PC-9 (cell line): ENCODE measurements at regions not wholly inside any gene's neighbourhood (a gene's known extent, or its start where the extent isn't known, plus 50 kb on each side); places are given as distances from the start of the nearest gene placed in this dataset.

Experiments used
- BruUV-seq: library from RNA; stranded (reverse); fragments of 400-500 nt; replicated peaks from 2 replicates; lab custom pipeline; 2021; lab: Mats Ljungman, UMichigan
- CTCF ChIA-PET: fragments of 300-600 bp; sonication (Branson Sonifier 250); formaldehyde crosslinking; loops from one replicate; lab custom pipeline; 2022; ENCODE audit warnings: antibody characterized with exemption; lab: Charles Lee
- POLR2A ChIA-PET: fragments of 300-600 bp; sonication (Branson Sonifier 250); formaldehyde crosslinking; loops from one replicate; lab custom pipeline; 2022; ENCODE audit warnings: antibody characterized with exemption; ENCODE audit not compliant: unreplicated experiment; lab: Charles Lee
- DNase-seq, 2 experiments: peaks; one replicate each; pipeline versions ENCODE4 v3.0.0 to v3.0.0-alpha.2; 2015 to 2022; ENCODE audit warnings: mixed read lengths in 1 of 2
- H2AFZ ChIP-seq: fragments of 200-600 bp; sonication (generic); 2 replicates; pipeline ENCODE4 v1.8.1; 2017; ENCODE audit warnings: antibody characterized with exemption
- H3F3A ChIP-seq: fragments of 200-600 bp; sonication (generic); 2 replicates; pipeline ENCODE4 v1.8.1; 2017; ENCODE audit warnings: antibody characterized with exemption, mild to moderate bottlenecking, low read depth; ENCODE audit not compliant: insufficient read depth
- H3K27ac ChIP-seq: fragments of 200-600 bp; sonication (generic); 2 replicates; pipeline ENCODE4 v1.6.1; 2016; ENCODE audit warnings: mixed run types
- H3K27me3 ChIP-seq: fragments of 200-600 bp; sonication (generic); 2 replicates; pipeline ENCODE4 v1.6.1; 2016; ENCODE audit warnings: low read depth, mixed run types; ENCODE audit not compliant: insufficient read depth
- H3K36me3 ChIP-seq: fragments of 200-600 bp; sonication (generic); 2 replicates; pipeline ENCODE4 v1.6.1; 2016; ENCODE audit warnings: low read depth, mixed run types
- H3K4me1 ChIP-seq: fragments of 200-600 bp; sonication (generic); replicated peaks from 2 replicates; pipeline ENCODE4 v1.6.1; 2016; ENCODE audit warnings: mixed run types; ENCODE audit not compliant: insufficient read depth
- H3K4me2 ChIP-seq: fragments of 200-600 bp; sonication (generic); 2 replicates; pipeline ENCODE4 v1.6.1; 2017; ENCODE audit warnings: mixed run types
- H3K4me3 ChIP-seq: fragments of 200-600 bp; sonication (generic); 2 replicates; pipeline ENCODE4 v1.6.1; 2016; ENCODE audit warnings: mixed run types
- H3K79me2 ChIP-seq: fragments of 200-600 bp; sonication (generic); 2 replicates; pipeline ENCODE4 v1.6.1; 2017; ENCODE audit warnings: low read depth, mixed run types
- H3K9me2 ChIP-seq: fragments of 200-600 bp; sonication (generic); 2 replicates; pipeline ENCODE4 v1.8.1; 2017; ENCODE audit warnings: mild to moderate bottlenecking; ENCODE audit not compliant: insufficient read depth
- H3K9me3 ChIP-seq: fragments of 200-600 bp; sonication (generic); 2 replicates; pipeline ENCODE4 v1.8.1; 2016; ENCODE audit warnings: low read depth; ENCODE audit not compliant: insufficient read depth
- H4K20me1 ChIP-seq: fragments of 200-600 bp; sonication (generic); 2 replicates; pipeline ENCODE4 v1.8.1; 2017; ENCODE audit not compliant: insufficient read depth
- CTCF ChIP-seq: fragments of 200-600 bp; sonication (generic); conservative IDR thresholded peaks from 2 replicates; pipeline ENCODE4 v1.6.1; 2017; ENCODE audit warnings: mixed run types, antibody characterized with exemption, mild to moderate bottlenecking, moderate library complexity
- EZH2 ChIP-seq: fragments of 200-600 bp; sonication (generic); IDR thresholded peaks from 2 replicates; pipeline ENCODE4 v1.8.0; 2017; ENCODE audit warnings: antibody characterized with exemption, low read depth
- intact Hi-C: fragments of 100-400 bp; cut with micrococcal nuclease; formaldehyde crosslinking; loops from one replicate; pipeline ENCODE4 v1.10.0; 2022; ENCODE audit not compliant: unreplicated experiment

- Histone ChIP-seq H3K36me3 (no peaks in the 10 kb centered on the region), H3F3A (no peaks in the 10 kb centered on the region), H3K27ac (no peak overlapping the region), H3K27me3 (no peaks in the 10 kb centered on the region), H4K20me1 (no peaks in the 10 kb centered on the region), H3K4me2 (no peak overlapping the region), H3K9me3 (no peaks in the 10 kb centered on the region), H2AFZ (no peak overlapping the region), H3K4me3 (no peak overlapping the region), H3K79me2 (no peaks in the 10 kb centered on the region), H3K9me2 (no peaks in the 10 kb centered on the region), H3K4me1 (no peaks in the 10 kb centered on the region)
- POLR2A ChIA-PET: no interaction called here
- CTCF ChIA-PET: no interaction called here
- no TSS peak for BruUV-seq
- no peak for DNase-seq
- intact Hi-C loops: no loop called here
- no peak for TF ChIP-seq EZH2
- TF ChIP-seq CTCF: no peak
Observed at GRCh38 chr13:106061781-106062180, 473.7 kb downstream of the EFNB2 start.

GRCh38 chr13:106056851-106057250, 478.6 kb downstream of the EFNB2 start:
- Histone ChIP-seq H3F3A (no peaks in the 10 kb centered on the region), H3K27ac (no peak overlapping the region), H3K9me2 (no peaks in the 10 kb centered on the region), H3K36me3 (no peaks in the 10 kb centered on the region), H3K79me2 (no peaks in the 10 kb centered on the region), H4K20me1 (no peaks in the 10 kb centered on the region), H3K9me3 (no peaks in the 10 kb centered on the region), H2AFZ (no peak overlapping the region), H3K4me3 (no peak overlapping the region), H3K4me1 (no peaks in the 10 kb centered on the region), H3K4me2 (no peak overlapping the region), H3K27me3 (no peaks in the 10 kb centered on the region)
- CTCF ChIA-PET: no interaction called here
- no peak for DNase-seq
- POLR2A ChIA-PET: no interaction called here
- TF ChIP-seq CTCF: no peak
- no peak for TF ChIP-seq EZH2
- BruUV-seq: no TSS peak
- intact Hi-C loops: no loop called here

- no peaks in the 10 kb centered on the region for H3F3A ChIP-seq
- no peaks in the 10 kb centered on the region for H3K27me3 ChIP-seq
- H3K36me3 ChIP-seq: no peaks in the 10 kb centered on the region
- no peaks in the 10 kb centered on the region for H3K79me2 ChIP-seq
- H3K4me2 ChIP-seq: no peak overlapping the region
- intact Hi-C loops: no loop called here
- no peak overlapping the region for H3K27ac ChIP-seq
- no peaks in the 10 kb centered on the region for H3K9me3 ChIP-seq
- H3K9me2 ChIP-seq: no peaks in the 10 kb centered on the region
- no peaks in the 10 kb centered on the region for H4K20me1 ChIP-seq
- BruUV-seq: no TSS peak
- ChIA-PET CTCF (no interaction called here), POLR2A (no interaction called here)
- no peak overlapping the region for H2AFZ ChIP-seq
- H3K4me3 ChIP-seq: no peak overlapping the region
- no peak for TF ChIP-seq EZH2
- TF ChIP-seq CTCF: no peak
- no peak for DNase-seq
- no peaks in the 10 kb centered on the region for H3K4me1 ChIP-seq
Observed at GRCh38 chr13:106052200-106052767, 483.2 kb downstream of the EFNB2 start.
